NB4 (cell line): ENCODE measurements at regions not wholly inside any gene's neighbourhood (a gene's known extent, or its start where the extent isn't known, plus 50 kb on each side); places are given as distances from the start of the nearest gene placed in this dataset.

ENCODE experiments used
- DNase-seq: peaks from one replicate; pipeline ENCODE4 v3.0.0; 2010; ENCODE audit warnings: low read depth
- H3K4me3 ChIP-seq: one replicate; pipeline ENCODE4 v1.5.1; 2011; ENCODE audit warnings: mild to moderate bottlenecking, low read depth, low read length, moderate library complexity
- CTCF ChIP-seq: IDR thresholded peaks from one replicate; pipeline ENCODE4 v1.5.1; 2012; ENCODE audit warnings: low read depth, low read length
- MAX ChIP-seq: IDR thresholded peaks from 2 replicates; pipeline ENCODE4 v1.6.1; 2011; ENCODE audit warnings: low read depth, low read length
- MYC ChIP-seq: IDR thresholded peaks from 2 replicates; pipeline ENCODE4 v1.6.1; 2011; ENCODE audit warnings: low read depth, low read length
- POLR2A ChIP-seq: IDR thresholded peaks from 2 replicates; pipeline ENCODE4 v1.6.1; 2011; ENCODE audit warnings: mild to moderate bottlenecking; ENCODE audit not compliant: insufficient read length; ENCODE audit errors: extremely low read depth

- H3K4me3 ChIP-seq: no peak overlapping the region
- no peak for DNase-seq
- TF ChIP-seq MYC (no peak), MAX (no peak), POLR2A (no peak), CTCF (no peak)
Measured at GRCh38 chr4:180525523-180526077, 1717.6 kb upstream of the TENM3 start.

GRCh38 chr4:180528003-180528402 lies 1715.2 kb upstream of the TENM3 start:
- DNase-seq: no peak
- H3K4me3 ChIP-seq: no peak overlapping the region
- TF ChIP-seq MAX (no peak), MYC (no peak), CTCF (no peak), POLR2A (no peak)

GRCh38 chr4:180530787-180531186 lies 1712.4 kb upstream of the TENM3 start:
- no peak for DNase-seq
- H3K4me3 ChIP-seq: no peak overlapping the region
- TF ChIP-seq MYC: no peak
- TF ChIP-seq POLR2A: no peak

GRCh38 chr4:180532691-180533090 lies 1710.5 kb upstream of the TENM3 start:
- no peak overlapping the region for H3K4me3 ChIP-seq
- TF ChIP-seq MYC: no peak
- no peak for DNase-seq

GRCh38 chr4:180538384-180539057 lies 1704.7 kb upstream of the TENM3 start:
- no peak for TF ChIP-seq MYC
- no peak for TF ChIP-seq POLR2A
- no peak for TF ChIP-seq CTCF
- no peak for TF ChIP-seq MAX
- DNase-seq: no peak
- H3K4me3 ChIP-seq: no peak overlapping the region

- no peak for DNase-seq
- no peak overlapping the region for H3K4me3 ChIP-seq
- no peak for TF ChIP-seq MAX
- TF ChIP-seq CTCF: no peak
- no peak for TF ChIP-seq POLR2A
- TF ChIP-seq MYC: no peak
Measured at GRCh38 chr4:180539284-180539683, 1703.9 kb upstream of the TENM3 start.

- no peak for TF ChIP-seq MAX
- TF ChIP-seq CTCF: no peak
- TF ChIP-seq MYC: no peak
- no peak overlapping the region for H3K4me3 ChIP-seq
- DNase-seq: no peak
Measured at GRCh38 chr4:180541678-180542077, 1701.5 kb upstream of the TENM3 start.
